Esophagus muscularis mucosa (tissue), 4 donors: ENCODE measurements at regions not wholly inside any gene's neighbourhood (a gene's known extent, or its start where the extent isn't known, plus 50 kb on each side); places are given as distances from the start of the nearest gene placed in this dataset.

ENCODE experiments used
- DNase-seq: peaks from one replicate; pipeline ENCODE4 v3.0.0-alpha.2; 2017; ENCODE audit errors: extremely low spot score
- H3K27ac ChIP-seq, 4 donors: fragments of 200-600 bp; sonication (generic); replicated peaks in 1 of 4; 1 replicate in 3 of 4; 2 replicates in 1 of 4; pipeline ENCODE4 v1.5.1; 2016 to 2019; ENCODE audit warnings: mild to moderate bottlenecking in 1 of 4
- H3K27me3 ChIP-seq, 4 donors: fragments of 200-600 bp; sonication (generic); one replicate each; pipeline versions ENCODE4 v1.5.1 to v1.6.0; 2016 to 2019
- H3K36me3 ChIP-seq, 4 donors: fragments of 200-600 bp; sonication (generic); one replicate each; pipeline ENCODE4 v1.5.1; 2016 to 2019
- H3K4me1 ChIP-seq, 4 donors: fragments of 200-600 bp; sonication (generic); one replicate each; pipeline ENCODE4 v1.5.1; 2016 to 2019
- H3K4me3 ChIP-seq, 4 donors: fragments of 200-600 bp; sonication (generic); 1 replicate in 2 of 4; 2 replicates in 2 of 4; pipeline ENCODE4 v1.5.1; 2016 to 2019; ENCODE audit warnings: mild to moderate bottlenecking in 4 of 4, moderate library complexity in 1 of 4
- H3K9me3 ChIP-seq, 4 donors: fragments of 200-600 bp; sonication (generic); 1 replicate in 3 of 4; 2 replicates in 1 of 4; pipeline ENCODE4 v1.5.1; 2016 to 2019
- POLR2A ChIP-seq: fragments of 450-650 bp; IDR thresholded peaks from one replicate; pipeline ENCODE4 v1.6.1; 2017; ENCODE audit warnings: antibody characterized with exemption, moderate library complexity, mild to moderate bottlenecking, low read depth
- whole genome bisulfite sequencing: methylation state at CpG from one replicate; pipeline ENCODE4 v1.1.5; 2018; 5-methylcytosine and 5-hydroxymethylcytosine counted together
- intact Hi-C: fragments of 100-400 bp; cut with DNase I; formaldehyde crosslinking; loops from one replicate; pipeline ENCODE4 v1.15.1; 2023
- small RNA-seq, 3 donors: library from RNA; depleted of rRNA; stranded (forward); fragments of <200 nt; gene quantifications; one replicate each; pipeline ENCODE3, GENCODE V24; 2016
- TF ChIP-seq, protein P1 (sequence below), 3 experiments: fragments of 200-600 bp in 2 of 3; fragments of 450-650 bp in 1 of 3; sonication (generic) in 2 of 3; IDR thresholded peaks; one replicate each; pipeline ENCODE4 v1.5.1; 2017 to 2019; ENCODE audit warnings: antibody characterized with exemption in 3 of 3, mild to moderate bottlenecking in 2 of 3, moderate library complexity in 1 of 3

DNA sequence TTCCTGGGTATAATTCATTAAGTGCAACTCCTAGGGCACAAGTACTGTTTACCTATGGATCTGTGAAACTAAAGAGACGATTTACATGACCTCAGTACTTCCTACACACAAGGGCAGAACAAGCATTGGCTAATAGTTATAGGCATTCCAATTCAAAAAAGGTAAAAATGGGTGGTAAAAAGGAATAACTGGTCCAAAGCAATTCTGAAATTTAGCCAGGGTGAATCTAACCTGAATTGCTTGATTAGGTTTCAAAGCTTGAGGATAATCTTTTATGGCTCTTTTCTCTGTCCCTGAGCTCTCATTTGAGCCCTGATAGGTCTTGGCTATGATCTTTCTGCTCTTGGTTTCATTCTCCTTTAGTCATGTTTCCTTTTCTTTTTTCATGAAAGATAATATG is 52.3 kb upstream of the CALCR start:
- H3K27ac ChIP-seq, result no peak overlapping the region
- no peaks in the 10 kb centered on the region for H3K9me3 ChIP-seq
- H3K4me3 ChIP-seq, result no peak overlapping the region
- intact Hi-C loops, result no loop called here
- WGBS, result 50% methylated on average over 1 of the region's 1 CpG
- H3K4me1 ChIP-seq, result no peaks in the 10 kb centered on the region
- H3K36me3 ChIP-seq, result no peaks in the 10 kb centered on the region
- no peaks in the 10 kb centered on the region for H3K27me3 ChIP-seq
- no peak for DNase-seq
- TF ChIP-seq POLR2A, result no peak
- TF ChIP-seq, protein P1, sequence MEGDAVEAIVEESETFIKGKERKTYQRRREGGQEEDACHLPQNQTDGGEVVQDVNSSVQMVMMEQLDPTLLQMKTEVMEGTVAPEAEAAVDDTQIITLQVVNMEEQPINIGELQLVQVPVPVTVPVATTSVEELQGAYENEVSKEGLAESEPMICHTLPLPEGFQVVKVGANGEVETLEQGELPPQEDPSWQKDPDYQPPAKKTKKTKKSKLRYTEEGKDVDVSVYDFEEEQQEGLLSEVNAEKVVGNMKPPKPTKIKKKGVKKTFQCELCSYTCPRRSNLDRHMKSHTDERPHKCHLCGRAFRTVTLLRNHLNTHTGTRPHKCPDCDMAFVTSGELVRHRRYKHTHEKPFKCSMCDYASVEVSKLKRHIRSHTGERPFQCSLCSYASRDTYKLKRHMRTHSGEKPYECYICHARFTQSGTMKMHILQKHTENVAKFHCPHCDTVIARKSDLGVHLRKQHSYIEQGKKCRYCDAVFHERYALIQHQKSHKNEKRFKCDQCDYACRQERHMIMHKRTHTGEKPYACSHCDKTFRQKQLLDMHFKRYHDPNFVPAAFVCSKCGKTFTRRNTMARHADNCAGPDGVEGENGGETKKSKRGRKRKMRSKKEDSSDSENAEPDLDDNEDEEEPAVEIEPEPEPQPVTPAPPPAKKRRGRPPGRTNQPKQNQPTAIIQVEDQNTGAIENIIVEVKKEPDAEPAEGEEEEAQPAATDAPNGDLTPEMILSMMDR (IDR thresholded peaks at IDR 0.05), result no peak

Small RNA genes in the stretch of these regions (small RNA-seq; reads per million reads assigned to genes)
- 0 reads per million in 3 donors for gene AC002075.2
- gene MIR4652, result 0 reads per million in 3 donors
